ENCODE measurements at regions not wholly inside any gene's neighbourhood (a gene's known extent, or its start where the extent isn't known, plus 50 kb on each side); places are given as distances from the start of the nearest gene placed in this dataset.
"Not testable (repeated sequence)": the region's sequence is repeated elsewhere in the genome, so short reads cannot be mapped to it uniquely, and the experiment has no call there.

DNA sequence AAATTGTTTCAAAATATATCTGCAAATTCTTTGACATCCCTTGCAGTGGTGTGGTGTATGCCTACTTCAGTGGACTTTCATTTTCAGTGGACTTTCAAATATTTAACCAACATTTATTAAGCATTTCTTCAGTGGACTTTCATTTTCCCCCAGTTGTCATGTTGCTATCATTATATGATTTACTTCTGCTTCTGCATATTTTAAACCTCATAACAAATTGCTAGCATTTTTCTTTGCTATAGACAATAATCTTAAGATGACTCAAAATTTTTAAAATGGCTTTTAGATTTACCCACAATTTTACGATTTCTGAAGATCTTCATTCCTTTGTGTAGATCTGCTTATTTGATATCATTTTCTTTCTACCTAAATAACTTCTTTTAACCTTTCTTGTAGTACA, 592.7 kb upstream of the SLC35B3 start:
- DNase-seq (ENCODE audit: low spot score): no peak

DNA sequence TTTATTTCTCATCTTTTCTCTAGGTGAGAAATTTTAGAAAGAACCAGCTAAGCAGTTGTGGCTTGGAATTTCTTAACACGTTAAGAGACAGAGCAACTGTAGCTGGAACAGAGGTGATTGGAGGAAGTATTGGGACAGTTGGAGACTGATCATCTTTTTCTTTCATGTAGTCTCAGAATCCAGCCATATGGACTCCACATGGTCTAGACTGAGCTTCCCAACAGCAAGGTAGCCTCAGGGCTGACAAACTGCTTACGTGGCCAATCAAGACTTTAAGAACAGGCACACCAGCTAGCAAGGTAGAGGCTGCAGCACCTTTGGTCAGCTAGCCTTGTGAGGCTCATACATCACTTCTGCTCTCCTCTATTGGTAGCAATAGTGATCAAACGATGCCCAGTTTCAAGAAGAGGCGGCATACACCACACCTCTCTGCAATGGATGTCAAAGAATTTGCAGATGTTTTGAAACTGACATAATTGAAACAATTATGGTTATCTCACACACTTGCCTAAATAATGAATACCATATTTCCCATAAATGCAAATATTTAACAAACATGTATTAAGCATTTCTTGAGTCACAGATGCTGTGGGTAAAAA, 590.5 kb upstream of the SLC35B3 start:
- no peak for DNase-seq (ENCODE audit: low spot score)

- no peak for DNase-seq (ENCODE audit: low spot score)
Observed at GRCh38 chr6:9025228-9025627, 589.9 kb upstream of the SLC35B3 start.

GRCh38 chr6:9024246-9024645, 588.9 kb upstream of the SLC35B3 start:
- not testable (repeated sequence) for DNase-seq (ENCODE audit: low spot score)

- DNase-seq (ENCODE audit: low spot score): no peak
Observed at GRCh38 chr6:9020001-9020400, 584.7 kb upstream of the SLC35B3 start.

DNA sequence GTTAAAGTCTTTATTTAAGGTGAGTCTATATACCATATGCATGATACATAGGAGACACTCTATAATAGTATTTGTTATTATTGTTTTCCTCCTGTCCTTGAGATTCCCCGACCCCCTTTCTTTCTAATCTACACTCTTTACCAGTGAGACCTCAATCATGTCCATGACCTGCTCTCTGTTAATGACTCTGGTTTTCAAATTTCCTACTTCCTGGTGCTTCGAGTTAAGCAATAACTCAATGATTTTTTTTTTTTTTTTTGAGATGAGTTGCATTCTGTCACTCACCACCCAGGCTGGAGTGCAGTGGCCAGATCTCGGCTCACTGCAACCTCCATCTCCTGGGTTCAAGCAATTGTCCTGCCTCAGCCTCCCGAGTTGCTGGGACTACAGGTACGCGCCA, 574.6 kb upstream of the SLC35B3 start:
- no peak for DNase-seq (ENCODE audit: low spot score)

DNA sequence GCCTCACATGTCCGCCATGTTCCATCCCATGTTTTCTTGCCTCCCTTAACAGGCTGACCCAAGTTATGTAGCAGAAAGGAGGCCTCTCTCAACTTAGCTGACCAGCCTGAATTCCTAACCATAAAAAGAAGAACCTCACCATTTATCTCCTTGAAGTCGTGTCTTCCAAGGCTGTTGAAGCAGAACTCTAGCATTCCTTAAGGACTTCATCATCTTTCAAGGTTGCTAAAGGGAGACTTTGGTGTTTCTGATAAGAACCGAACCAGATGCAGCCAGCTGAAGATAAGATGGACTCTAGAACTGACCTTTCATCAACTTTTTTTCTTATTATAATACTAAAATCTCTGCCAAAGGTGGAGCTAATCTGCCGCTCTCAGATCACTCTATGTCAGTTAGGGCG, 571.7 kb upstream of the SLC35B3 start:
- no peak for DNase-seq (ENCODE audit: low spot score)

DNA sequence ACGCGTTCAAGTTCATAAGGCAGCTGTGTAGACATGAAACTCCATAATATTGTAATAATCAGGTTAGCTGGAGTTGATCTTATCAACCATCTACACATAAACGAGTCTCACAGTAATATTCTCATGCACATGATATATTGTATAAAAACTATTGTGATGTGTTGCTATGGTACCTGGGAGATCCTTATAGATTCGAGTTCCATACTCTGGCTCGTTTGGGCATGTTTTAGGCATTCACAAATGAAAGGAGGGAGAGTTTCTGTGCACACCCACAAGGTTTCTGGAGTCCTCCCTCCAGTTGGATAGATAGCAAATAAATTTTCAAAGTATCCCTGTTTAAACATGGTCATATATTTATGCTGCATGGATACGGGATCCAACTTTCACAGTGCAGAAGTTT, 567.5 kb upstream of the SLC35B3 start:
- DNase-seq (ENCODE audit: low spot score): no peak

GRCh38 chr6:8995156-8995555, 559.8 kb upstream of the SLC35B3 start:
- DNase-seq (ENCODE audit: low spot score): no peak

- DNase-seq (ENCODE audit: low spot score): no peak
Observed at GRCh38 chr6:8993111-8993510, 557.8 kb upstream of the SLC35B3 start.

GRCh38 chr6:8991844-8992243, 556.5 kb upstream of the SLC35B3 start:
- no peak for DNase-seq (ENCODE audit: low spot score)

DNA sequence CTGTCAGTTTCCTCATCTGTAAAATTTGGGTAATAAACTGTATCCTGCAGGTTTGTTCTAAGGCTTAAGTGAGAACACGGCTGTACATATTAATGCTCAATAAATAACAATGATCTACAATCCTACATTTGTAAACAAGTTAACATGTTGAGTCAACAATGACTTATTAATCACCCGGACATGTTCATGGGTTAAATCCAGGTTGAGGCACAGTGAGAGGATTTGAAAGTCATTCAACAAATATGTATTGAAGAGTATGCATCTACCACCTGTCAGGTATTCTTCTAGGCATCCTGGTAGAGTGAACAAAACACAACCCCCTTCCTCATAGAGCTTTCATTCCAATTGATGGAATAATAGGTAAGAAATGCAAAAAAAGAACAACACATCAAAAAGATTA, 554.7 kb upstream of the SLC35B3 start:
- DNase-seq (ENCODE audit: low spot score): no peak

- DNase-seq (ENCODE audit: low spot score): peak; percentile 35
Observed at GRCh38 chr6:8983202-8983688, 547.9 kb upstream of the SLC35B3 start.

- DNase-seq (ENCODE audit: low spot score): no peak
Observed at GRCh38 chr6:8982668-8983067, 547.3 kb upstream of the SLC35B3 start.

- DNase-seq (ENCODE audit: low spot score): no peak
Observed at GRCh38 chr6:8973395-8973794, 538.0 kb upstream of the SLC35B3 start.

DNA sequence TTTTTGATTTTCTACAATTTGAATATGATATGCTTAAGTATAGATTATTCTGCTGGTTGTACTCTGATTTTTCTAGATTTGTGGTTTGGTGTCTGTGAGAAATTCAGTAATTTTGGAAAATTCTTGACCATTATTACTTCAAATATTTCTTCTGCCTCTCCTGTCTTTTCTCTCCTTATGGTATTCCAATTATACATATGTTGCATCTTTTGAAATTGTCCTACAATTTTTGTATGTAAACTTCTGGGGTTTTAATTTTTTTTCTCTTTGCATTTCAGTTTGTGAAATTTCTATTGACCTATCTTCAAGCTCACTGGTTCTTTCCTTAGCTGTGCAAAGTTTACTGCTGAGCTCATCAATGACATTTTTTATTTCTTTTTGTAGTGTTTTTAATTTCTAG, 534.4 kb upstream of the SLC35B3 start:
- DNase-seq (ENCODE audit: low spot score): no peak

DNA sequence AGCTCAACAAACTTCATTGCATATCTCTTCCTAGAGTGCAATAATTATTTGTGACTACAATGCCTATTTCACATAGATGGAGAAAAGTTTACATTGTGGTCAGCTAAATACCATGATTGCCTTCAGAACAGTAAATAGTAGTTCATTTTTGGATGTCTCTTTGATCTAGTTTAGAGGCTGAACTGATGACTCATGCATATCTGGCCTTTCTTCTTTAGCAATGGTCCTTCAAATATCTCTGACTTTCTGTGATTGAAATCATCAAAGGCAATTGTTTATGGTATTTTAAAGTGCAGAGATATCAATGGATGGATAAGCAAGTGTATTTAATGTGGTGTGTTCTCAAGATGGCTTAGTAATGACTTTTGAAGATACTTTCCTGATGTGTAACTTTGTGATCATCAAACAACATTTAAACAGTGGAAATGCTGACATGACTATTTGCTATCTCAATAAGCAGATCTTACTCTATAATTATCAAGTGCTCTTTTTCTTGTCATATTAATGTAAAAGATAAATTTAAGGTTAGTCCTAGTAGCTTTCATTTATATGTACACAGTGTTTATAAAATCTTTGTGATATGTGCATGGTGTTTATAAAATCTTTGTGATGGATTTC, 523.7 kb upstream of the SLC35B3 start:
- no peak for DNase-seq (ENCODE audit: low spot score)

DNA sequence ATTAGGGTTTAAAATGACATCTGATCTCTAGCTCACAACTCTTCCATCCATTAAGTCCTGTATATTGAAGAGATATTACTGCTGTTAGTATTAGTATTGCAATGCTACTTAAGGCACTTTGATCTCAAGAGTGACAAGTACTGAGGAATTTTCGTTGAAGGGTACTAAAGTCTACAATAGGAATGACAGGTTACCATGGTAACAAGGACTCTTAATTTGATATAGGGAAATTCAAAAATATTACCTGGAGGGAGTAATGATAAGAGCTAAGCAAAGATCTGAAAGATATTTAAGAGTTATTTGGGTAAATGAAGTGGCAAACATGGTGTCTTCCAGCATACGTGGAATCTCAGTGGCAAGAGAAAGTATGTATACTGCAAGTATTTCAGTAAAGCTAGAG, 518.0 kb upstream of the SLC35B3 start:
- DNase-seq (ENCODE audit: low spot score): no peak

GRCh38 chr6:8948733-8949132, 513.4 kb upstream of the SLC35B3 start:
- no peak for DNase-seq (ENCODE audit: low spot score)

DNA sequence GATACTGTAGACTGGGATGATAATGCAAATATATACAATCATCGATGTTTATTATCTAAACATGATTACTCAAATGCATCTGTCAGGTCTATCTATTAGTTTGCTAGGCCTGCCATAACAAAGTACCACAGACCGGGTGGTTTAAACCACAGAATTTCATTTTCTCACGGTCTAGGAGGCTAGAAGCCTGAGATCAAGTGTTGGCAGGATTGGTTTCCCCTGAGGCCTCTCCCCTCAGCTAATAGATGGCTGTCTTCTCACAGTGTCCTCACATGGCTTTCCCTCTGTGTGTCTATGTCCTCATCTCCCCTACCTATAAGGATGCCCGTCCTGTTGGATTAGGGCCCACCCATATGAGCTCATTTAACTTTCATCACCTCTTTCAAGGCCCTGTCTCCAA, 512.6 kb upstream of the SLC35B3 start:
- DNase-seq (ENCODE audit: low spot score): no peak

DNA sequence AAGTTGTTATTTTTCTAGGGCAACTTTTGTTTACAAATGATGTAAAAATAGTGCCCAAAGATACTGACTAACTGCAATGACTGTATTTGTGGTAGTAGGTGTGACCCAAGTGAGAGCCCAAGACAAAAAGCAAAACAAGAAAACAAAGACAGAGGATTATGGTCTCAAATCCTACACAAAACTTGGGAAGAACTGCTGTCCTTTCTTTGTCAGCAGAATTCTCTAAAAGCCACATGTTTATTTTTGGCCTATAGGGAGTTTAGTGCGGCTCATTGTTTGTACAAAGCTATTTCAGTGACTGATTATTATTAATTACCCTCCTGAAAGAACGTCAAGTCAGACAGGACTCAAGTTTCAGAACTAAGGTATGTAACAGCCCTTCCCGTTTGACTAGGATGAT, 509.2 kb upstream of the SLC35B3 start:
- DNase-seq (ENCODE audit: low spot score): no peak

DNA sequence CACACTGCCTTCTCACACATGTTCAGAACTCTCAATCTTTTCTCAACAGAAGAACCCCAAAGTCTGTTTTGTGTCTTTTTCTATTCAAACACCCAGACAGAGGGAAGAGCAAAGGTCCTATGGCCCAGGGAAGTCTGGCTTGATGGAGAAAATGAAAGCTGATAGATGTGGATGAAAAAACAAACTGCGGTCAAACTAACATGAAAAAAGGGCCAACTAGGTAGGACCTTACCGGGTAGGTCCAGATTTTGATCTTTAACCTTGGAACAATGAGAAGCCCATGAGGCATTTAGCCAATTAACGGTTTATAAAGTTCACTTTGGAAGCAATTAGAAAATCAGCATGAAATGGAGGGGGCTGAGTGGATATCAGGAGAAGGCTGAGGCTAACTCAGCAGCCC, 507.7 kb upstream of the SLC35B3 start:
- no peak for DNase-seq (ENCODE audit: low spot score)

- no peak for DNase-seq (ENCODE audit: low spot score)
Observed at GRCh38 chr6:8941577-8941976, 506.2 kb upstream of the SLC35B3 start.

GRCh38 chr6:8940356-8940755, 505.0 kb upstream of the SLC35B3 start:
- DNase-seq (ENCODE audit: low spot score): no peak
